HG03571 (cell line): ENCODE measurements at regions not wholly inside any gene's neighbourhood (a gene's known extent, or its start where the extent isn't known, plus 50 kb on each side); places are given as distances from the start of the nearest gene placed in this dataset.

ENCODE experiments used
- ATAC-seq: cut with Tn5 transposase; IDR thresholded peaks from one replicate; pipeline ENCODE4 v1.9.1; 2021; ENCODE audit not compliant: unreplicated experiment

DNA sequence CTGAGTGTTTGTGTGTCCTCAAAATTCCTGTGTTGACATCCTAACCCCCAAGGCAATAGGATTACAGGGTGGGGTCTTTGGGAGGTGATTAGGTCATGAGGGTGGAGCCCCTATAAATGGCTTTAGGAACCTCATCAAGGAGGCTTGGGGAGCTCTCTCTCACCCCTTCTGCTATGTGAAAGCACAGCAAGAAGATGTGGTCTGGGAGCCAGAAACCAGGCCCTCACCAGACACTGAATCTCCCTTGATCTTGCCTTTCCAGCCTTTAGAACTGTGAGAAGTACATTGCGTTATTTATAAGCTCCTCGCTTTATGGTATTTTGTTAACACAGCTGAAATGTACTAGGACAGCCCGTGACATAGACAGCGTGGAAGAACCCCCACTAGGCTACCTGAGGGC lies 712.0 kb upstream of the SGCG start:
- ATAC-seq = no peak

- no peak for ATAC-seq
Observed at GRCh38 chr13:22469452-22469851, 711.3 kb upstream of the SGCG start.

DNA sequence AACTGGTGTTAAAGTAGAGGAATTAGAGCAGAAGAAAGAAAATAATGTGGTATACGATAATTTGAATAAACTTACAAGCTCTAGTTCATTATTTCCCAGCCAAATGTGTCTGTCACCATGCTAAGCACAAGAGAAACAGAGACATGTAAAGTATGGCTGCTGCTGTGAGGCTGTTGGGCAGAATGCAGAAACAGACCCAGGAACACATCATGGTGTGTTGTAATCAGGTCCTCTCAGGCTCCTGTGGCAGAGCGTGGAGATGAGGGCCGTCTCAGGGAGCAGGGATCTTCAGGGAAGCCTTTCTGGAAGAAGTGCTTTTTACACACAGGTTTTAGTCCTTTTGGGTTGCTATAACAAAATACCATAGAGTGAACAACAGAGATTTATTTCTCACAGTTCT lies 710.7 kb upstream of the SGCG start:
- ATAC-seq = no peak

DNA sequence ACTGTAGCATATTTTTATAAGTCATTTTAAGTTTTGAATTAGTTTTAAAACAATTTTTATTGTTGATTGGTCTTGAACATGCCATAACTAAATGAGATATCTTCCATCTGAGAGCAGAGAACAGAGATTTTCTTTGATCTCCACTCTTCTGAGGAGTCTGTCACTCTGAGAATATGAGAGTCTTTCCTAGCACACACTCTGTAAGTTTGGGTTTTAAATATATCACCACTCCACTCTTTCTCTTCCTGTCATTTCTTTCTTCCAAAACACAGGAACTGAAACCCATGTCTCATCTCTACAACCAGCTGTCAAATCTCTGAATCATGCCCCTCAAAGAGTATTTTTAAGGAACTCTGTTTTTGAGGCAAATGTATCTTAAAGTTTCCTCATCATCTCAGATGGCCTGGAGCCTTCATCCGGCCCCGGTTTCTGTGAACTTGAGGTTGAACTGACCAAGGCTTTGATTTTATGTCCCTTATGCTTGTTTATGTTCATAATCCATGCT lies 698.2 kb upstream of the SGCG start:
- ATAC-seq = no peak

DNA sequence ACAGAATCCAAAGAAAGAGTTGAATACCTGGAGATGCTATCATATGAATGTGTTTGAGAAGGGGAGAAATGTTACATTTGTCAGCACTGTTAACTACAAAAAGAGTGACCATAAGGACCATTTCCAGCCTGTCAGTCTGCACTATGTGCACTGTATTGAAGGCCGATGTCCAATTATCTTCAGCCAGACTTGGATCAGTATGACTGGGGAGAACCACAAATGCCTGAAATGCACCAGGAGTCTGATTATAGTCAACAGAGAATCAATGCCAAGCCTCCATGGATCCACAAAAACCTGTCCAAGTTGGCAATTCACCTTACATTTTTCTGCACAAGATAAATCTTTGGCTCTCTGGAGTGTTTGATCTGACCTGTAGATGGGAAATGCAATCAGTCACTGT lies 697.5 kb upstream of the SGCG start:
- no peak for ATAC-seq

DNA sequence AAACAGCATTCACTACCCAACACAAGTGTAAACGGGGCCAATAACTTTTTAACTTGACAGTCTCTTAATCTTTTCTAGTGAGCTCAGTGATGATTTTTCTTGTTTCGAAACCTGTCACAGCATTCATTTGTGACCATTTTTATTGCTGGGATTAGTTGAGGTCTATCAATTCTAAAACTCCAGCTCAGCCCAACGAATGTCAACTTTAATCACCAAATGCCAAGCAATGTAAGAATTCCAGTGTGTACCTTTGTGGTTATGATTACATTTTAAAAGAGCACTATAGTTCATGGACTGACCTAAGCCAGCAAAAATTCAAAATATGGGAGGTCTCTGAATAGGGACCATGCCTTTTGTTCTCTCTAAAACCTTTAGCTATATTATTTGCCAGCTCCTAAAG lies 694.3 kb upstream of the SGCG start:
- ATAC-seq = no peak

DNA sequence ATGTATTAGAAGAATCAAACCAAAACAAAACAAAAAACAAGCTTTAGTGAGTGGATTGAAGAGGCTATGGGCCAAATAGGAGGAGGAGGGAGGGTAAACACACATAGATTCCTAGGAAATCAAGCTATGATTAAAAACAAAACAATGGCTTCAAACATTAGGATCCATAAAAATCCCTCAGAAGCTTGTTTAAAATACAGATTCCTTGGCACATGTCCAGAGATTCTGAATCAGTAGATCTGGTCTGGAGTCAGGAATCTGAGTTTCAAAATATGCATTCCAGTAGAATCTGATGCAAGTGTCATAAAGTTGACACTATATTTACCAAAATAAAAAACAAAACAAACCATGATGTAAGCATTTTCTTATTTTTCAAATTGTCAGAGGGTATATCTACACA lies 692.8 kb upstream of the SGCG start:
- no peak for ATAC-seq

DNA sequence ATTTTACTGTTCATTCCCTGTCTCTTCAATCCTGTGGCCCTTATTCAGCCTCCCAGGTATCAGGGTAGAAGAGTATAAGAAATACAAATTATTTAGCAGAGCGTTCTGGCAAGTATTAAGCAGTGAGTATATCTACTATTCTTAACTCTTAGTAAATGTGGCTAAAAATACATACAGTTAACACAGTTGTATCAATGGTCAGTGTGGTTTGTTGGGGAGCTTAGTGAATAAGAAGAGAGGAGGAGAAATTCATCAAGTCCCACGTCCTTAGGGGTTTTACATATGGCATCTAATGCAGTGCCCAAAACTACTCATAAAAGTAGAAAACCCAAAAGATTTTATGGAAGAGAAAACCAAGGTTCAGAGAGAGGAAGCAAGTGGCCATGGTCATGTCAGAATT lies 691.0 kb upstream of the SGCG start:
- ATAC-seq = no peak

- ATAC-seq = no peak
Observed at GRCh38 chr13:22495819-22496218, 685.0 kb upstream of the SGCG start.

DNA sequence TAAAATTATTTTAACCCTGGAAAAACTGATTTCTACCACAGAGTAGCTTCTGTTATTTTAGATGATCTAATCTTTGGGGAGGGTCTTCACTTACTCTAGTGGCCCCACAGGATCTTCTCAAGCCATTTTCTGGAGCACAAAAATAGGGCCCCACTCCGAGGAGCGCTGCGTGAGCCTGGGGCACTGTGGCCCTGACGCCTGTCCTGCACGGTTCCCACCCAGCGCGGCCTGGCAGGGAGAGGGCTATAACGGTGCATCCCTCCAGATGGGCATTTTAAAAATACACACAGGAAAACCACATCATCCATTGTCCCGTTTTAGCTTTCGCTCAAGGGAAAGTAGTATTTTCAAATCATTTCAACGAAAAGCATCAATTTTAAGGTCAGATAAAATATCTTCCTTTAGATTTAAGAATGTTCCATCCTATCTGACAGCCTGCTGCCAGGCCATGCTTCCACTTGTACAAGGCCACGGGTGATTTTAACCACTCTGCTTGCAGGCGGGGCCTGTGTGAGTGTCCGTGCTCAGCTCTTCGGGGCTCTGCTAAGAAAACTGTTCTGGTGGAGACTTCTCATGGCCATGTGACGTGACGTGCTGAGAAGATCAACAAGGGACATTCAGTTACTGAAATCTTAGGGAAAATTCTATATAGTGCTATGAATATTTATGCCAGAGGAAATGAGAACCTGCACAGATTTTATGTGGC lies 683.8 kb upstream of the SGCG start:
- no peak for ATAC-seq

- ATAC-seq = no peak
Observed at GRCh38 chr13:22497991-22498780, 682.6 kb upstream of the SGCG start.

DNA sequence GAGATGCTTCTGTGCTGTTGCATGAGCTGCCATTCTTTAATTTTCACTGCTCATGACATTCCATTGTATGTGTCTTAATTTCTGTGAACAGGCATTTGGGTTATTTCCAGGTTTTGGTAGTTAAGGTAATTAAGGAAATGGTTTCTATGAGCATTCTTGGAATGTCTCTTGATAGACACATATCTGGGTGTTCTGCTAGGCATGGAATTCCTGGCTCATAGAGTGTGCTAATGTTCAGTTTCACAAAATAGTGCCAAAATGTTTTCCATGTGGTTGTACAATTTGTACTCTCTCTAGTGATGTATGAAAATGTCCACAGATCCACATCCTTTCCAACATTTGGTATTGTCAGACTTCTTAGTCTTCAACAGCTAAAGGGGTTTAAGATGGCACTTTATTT lies 680.9 kb upstream of the SGCG start:
- no peak for ATAC-seq

DNA sequence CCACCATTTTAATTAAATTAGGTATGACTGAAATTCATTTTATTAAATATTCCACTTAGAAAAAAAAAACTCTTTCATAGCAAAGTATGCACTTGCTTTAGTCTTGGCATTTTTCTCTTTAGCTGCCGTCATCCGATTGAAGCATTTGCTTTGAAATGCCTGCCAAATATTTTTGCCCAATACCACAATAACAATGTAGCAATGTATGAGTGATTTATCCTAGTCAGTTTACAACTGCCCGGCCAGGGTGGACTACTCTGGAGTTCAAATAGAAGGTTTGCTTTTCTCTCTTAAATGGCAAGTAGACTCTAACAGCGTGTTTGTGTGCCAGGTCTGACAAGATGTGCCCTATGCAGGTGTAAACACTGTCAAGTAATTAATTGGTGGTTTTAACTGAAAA lies 675.3 kb upstream of the SGCG start:
- ATAC-seq = no peak

- no peak for ATAC-seq
Observed at GRCh38 chr13:22506096-22506691, 674.6 kb upstream of the SGCG start.

- ATAC-seq = no peak
Observed at GRCh38 chr13:22517544-22517943, 663.2 kb upstream of the SGCG start.

DNA sequence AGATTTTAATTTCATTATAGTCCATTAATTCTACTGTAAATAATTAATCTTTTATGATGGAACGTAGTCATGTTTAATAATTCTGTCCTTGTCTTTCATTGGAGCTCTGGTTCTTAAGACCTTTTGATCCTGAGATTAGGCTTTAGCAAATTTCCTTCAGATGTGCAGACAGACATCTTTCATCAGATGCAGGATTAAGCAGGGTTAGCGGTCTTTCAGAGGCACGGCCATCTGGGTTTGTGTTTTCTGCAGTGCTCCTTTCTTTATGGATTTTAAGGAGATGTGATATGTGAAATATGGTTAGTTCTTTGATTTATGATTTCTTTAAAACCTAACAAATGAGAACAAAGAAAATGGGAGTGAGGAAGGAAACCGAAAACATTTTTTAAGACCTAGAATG lies 643.9 kb upstream of the SGCG start:
- ATAC-seq = no peak

GRCh38 chr13:22538400-22538799 lies 642.4 kb upstream of the SGCG start:
- ATAC-seq = no peak

DNA sequence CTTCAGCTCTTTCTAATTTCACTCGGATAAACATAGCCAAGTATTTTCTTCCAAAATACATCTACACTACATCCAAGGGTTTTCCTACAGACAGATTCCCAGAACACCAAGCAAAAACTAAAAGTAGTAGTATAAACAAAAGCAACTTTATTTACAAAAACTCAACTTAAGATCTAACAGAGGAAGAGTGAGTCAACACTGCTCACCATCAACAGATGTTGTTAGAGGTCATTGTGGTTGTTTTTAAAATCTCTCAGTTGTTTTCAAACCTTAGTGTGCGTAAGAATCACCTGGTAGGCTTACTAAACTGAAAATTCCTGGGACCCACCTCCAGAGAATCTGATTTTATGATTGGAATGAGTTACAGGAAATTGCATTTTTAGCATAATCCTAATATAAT lies 631.7 kb upstream of the SGCG start:
- ATAC-seq = no peak

DNA sequence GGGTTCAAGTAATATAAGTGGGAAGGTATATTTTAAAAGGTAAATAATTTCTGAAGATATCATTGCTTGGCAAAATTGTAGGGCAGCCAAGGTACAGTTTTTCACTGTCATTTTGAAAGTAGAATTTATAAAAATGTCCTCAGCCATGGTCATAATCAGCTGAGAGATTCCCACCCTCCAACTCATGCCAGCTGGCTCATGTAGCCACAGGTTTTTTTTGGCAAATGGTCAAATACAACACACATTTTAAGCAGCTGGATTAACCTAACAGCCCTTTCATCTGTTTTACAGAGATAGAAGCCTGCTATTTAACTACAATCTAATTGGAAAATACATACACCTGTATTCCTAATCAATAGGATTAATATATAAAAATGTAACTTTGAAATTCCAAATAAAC lies 619.2 kb upstream of the SGCG start:
- ATAC-seq = no peak

DNA sequence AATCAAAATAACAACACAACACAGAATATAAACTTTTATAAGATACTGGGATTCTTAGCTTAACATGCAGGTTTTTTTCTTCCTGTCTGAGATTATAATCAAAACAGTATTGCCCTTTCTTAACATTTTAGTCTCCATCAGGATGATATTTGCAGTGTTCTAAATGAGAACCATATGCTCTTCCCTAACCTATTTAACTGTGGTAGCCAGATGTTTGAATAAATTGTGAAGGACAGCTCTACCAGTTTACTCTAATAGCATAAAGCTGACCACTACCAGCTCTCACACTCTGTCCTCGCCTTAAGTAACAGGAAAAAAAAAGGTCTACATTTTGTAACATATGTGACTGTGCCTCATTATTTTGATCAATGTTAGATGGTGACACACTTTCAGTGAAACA lies 618.7 kb upstream of the SGCG start:
- ATAC-seq = no peak

- ATAC-seq = no peak
Observed at GRCh38 chr13:22563272-22563671, 617.5 kb upstream of the SGCG start.

- no peak for ATAC-seq
Observed at GRCh38 chr13:22569811-22570210, 611.0 kb upstream of the SGCG start.
